ENCODE measurements at regions not wholly inside any gene's neighbourhood (a gene's known extent, or its start where the extent isn't known, plus 50 kb on each side); places are given as distances from the start of the nearest gene placed in this dataset.

GRCh38 chr6:18846327-18846726 lies 459.2 kb downstream of the RNF144B start:
- no peak overlapping the region for H2AFZ ChIP-seq (ENCODE audit: low read depth)
- no peaks in the 10 kb centered on the region for H3K27me3 ChIP-seq (ENCODE audit: insufficient read depth)
- H3K4me2 ChIP-seq: no peak overlapping the region
- no peaks in the 10 kb centered on the region for H3F3A ChIP-seq (replicated peaks; ENCODE audit: insufficient read depth)
- no peak for DNase-seq
- no peaks in the 10 kb centered on the region for H3K9me2 ChIP-seq
- no peaks in the 10 kb centered on the region for H3K9me3 ChIP-seq
- CTCF ChIA-PET: no interaction called here
- H3K36me3 ChIP-seq (replicated peaks in 1 of 2; ENCODE audit: control insufficient read depth in 1 of 2, insufficient read depth in 2 of 2, low read length in 1 of 2): no peaks in the 10 kb centered on the region
- TF ChIP-seq USF2 (IDR thresholded peaks at IDR 0.05; ENCODE audit: borderline replicate concordance, low read depth, low read length) (no peak), RXRA (IDR thresholded peaks at IDR 0.05; ENCODE audit: borderline replicate concordance, low read depth) (no peak), USF1 (IDR thresholded peaks at IDR 0.05; ENCODE audit: borderline replicate concordance, low read depth) (no peak), RCOR1 (IDR thresholded peaks at IDR 0.05; ENCODE audit: low read length) (no peak), YY1 (IDR thresholded peaks at IDR 0.05; ENCODE audit: low read depth) (no peak), JUND (IDR thresholded peaks at IDR 0.05) (no peak), IRF3 (IDR thresholded peaks at IDR 0.05; ENCODE audit: low read depth, low read length) (no peak), FOXM1 (IDR thresholded peaks at IDR 0.05; ENCODE audit: low read depth) (no peak), CHD2 (IDR thresholded peaks at IDR 0.05; ENCODE audit: low read length, partially characterized antibody) (no peak), GATA2 (CRISPR knock-in tag; IDR thresholded peaks at IDR 0.05) (no peak), CTCF (IDR thresholded peaks at IDR 0.05) (no peak)
- H3K9ac ChIP-seq: no peak overlapping the region
- no peak overlapping the region for H3K27ac ChIP-seq (ENCODE audit: low read depth in 2 of 2, low read length in 1 of 2)
- H3K4me3 ChIP-seq (ENCODE audit: low read depth in 2 of 2, low read length in 1 of 2): no peak overlapping the region
- 0% methylated on average over 3 of the region's 3 CpGs for WGBS (ENCODE audit: low lambda C conversion rate)
- H3K4me1 ChIP-seq (ENCODE audit: control insufficient read depth in 1 of 2, insufficient read depth in 2 of 2, low read depth in 1 of 2, low read length in 1 of 2): no peaks in the 10 kb centered on the region
- H4K20me1 ChIP-seq (ENCODE audit: insufficient read depth): no peaks in the 10 kb centered on the region
- POLR2A ChIA-PET: no interaction called here
- no peaks in the 10 kb centered on the region for H3K79me2 ChIP-seq (ENCODE audit: insufficient read depth)

- H3K4me2 ChIP-seq: no peak overlapping the region
- H3K4me3 ChIP-seq (ENCODE audit: low read depth in 2 of 2, low read length in 1 of 2): no peak overlapping the region
- H2AFZ ChIP-seq (ENCODE audit: low read depth): no peak overlapping the region
- no peaks in the 10 kb centered on the region for H3K79me2 ChIP-seq (ENCODE audit: insufficient read depth)
- H3K36me3 ChIP-seq (replicated peaks in 1 of 2; ENCODE audit: control insufficient read depth in 1 of 2, insufficient read depth in 2 of 2, low read length in 1 of 2): no peaks in the 10 kb centered on the region
- no peaks in the 10 kb centered on the region for H3K27me3 ChIP-seq (ENCODE audit: insufficient read depth)
- H3K9me2 ChIP-seq: no peaks in the 10 kb centered on the region
- DNase-seq: no peak
- no peak for TF ChIP-seq USF2 (IDR thresholded peaks at IDR 0.05; ENCODE audit: borderline replicate concordance, low read depth, low read length)
- no peak for TF ChIP-seq NRF1 (IDR thresholded peaks at IDR 0.05; ENCODE audit: low read depth, low read length)
- H3F3A ChIP-seq (replicated peaks; ENCODE audit: insufficient read depth): no peaks in the 10 kb centered on the region
- no peaks in the 10 kb centered on the region for H3K4me1 ChIP-seq (ENCODE audit: control insufficient read depth in 1 of 2, insufficient read depth in 2 of 2, low read depth in 1 of 2, low read length in 1 of 2)
- H3K9me3 ChIP-seq: peaks cover 5% of the 10 kb centered on the region; the same call in 1 of the 2 replicates
- H4K20me1 ChIP-seq (ENCODE audit: insufficient read depth): no peaks in the 10 kb centered on the region
- no peak overlapping the region for H3K9ac ChIP-seq
- ChIA-PET CTCF (interaction anchor here (0.9 kb wide), 1 partner anchor 38 kb away, joined by 3 read pairs; no protein-coding TSS in a partner anchor), POLR2A (no interaction called here)
- no peak overlapping the region for H3K27ac ChIP-seq (ENCODE audit: low read depth in 2 of 2, low read length in 1 of 2)
- WGBS (ENCODE audit: low lambda C conversion rate): 0% methylated on average over 3 of the region's 3 CpGs
Observed at GRCh38 chr6:18861204-18861603, 474.1 kb downstream of the RNF144B start.
